Neural progenitor cell (in vitro differentiated cells): ENCODE measurements at regions not wholly inside any gene's neighbourhood (a gene's known extent, or its start where the extent isn't known, plus 50 kb on each side); places are given as distances from the start of the nearest gene placed in this dataset.
"Not testable (repeated sequence)": the region's sequence is repeated elsewhere in the genome, so short reads cannot be mapped to it uniquely, and the experiment has no call there.

ENCODE experiments used
- DNase-seq: peaks from one replicate; pipeline ENCODE4 v3.0.0-alpha.2; 2016; ENCODE audit warnings: low spot score
- H2AFZ ChIP-seq: fragments of 200-600 bp; sonication (generic); replicated peaks from 2 replicates; pipeline ENCODE4 v1.6.1; 2016; ENCODE audit warnings: antibody characterized with exemption
- H3F3A ChIP-seq: fragments of 200-600 bp; sonication (generic); 2 replicates; pipeline ENCODE4 v1.6.1; 2016; ENCODE audit warnings: antibody characterized with exemption, low read depth
- H3K27ac ChIP-seq: fragments of 200-600 bp; sonication (generic); 2 replicates; pipeline ENCODE4 v1.5.1; 2016; ENCODE audit warnings: mild to moderate bottlenecking
- H3K27me3 ChIP-seq: fragments of 200-600 bp; sonication (generic); 2 replicates; pipeline ENCODE4 v1.6.1; 2016; ENCODE audit warnings: mild to moderate bottlenecking, moderate library complexity
- H3K36me3 ChIP-seq: fragments of 200-600 bp; sonication (generic); 2 replicates; pipeline ENCODE4 v1.5.1; 2016
- H3K4me1 ChIP-seq: fragments of 200-600 bp; sonication (generic); 2 replicates; pipeline ENCODE4 v1.6.1; 2016; ENCODE audit warnings: mixed run types
- H3K4me2 ChIP-seq: fragments of 200-600 bp; sonication (generic); 2 replicates; pipeline ENCODE4 v1.6.1; 2016
- H3K4me3 ChIP-seq: fragments of 200-600 bp; sonication (generic); 2 replicates; pipeline ENCODE4 v1.5.1; 2016
- H3K79me2 ChIP-seq: fragments of 200-600 bp; sonication (generic); 2 replicates; pipeline ENCODE4 v1.6.1; 2016; ENCODE audit warnings: low read depth
- H3K9ac ChIP-seq: fragments of 200-600 bp; sonication (generic); 2 replicates; pipeline ENCODE4 v1.6.1; 2016
- H3K9me3 ChIP-seq: fragments of 200-600 bp; sonication (generic); 2 replicates; pipeline ENCODE4 v1.5.1; 2016; ENCODE audit warnings: low read depth
- H4K20me1 ChIP-seq: fragments of 200-600 bp; sonication (generic); 2 replicates; pipeline ENCODE4 v1.6.1; 2016; ENCODE audit warnings: low read depth
- H3K27ac Mint-ChIP-seq: 3 replicates; pipeline ENCODE4 v1.8.0; 2021; ENCODE audit warnings: mixed read lengths
- H3K27me3 Mint-ChIP-seq: 2 replicates; pipeline ENCODE4 v1.8.0; 2022; ENCODE audit warnings: low read depth, mild to moderate bottlenecking, inconsistent platforms, moderate library complexity, mixed read lengths; ENCODE audit not compliant: insufficient read depth
- H3K36me3 Mint-ChIP-seq: 3 replicates; pipeline ENCODE4 v1.8.0; 2021; ENCODE audit warnings: mixed read lengths
- H3K4me1 Mint-ChIP-seq: 3 replicates; pipeline ENCODE4 v1.8.0; 2021; ENCODE audit warnings: mixed read lengths
- H3K4me3 Mint-ChIP-seq: 3 replicates; pipeline ENCODE4 v1.8.0; 2021; ENCODE audit warnings: mild to moderate bottlenecking, moderate library complexity, mixed read lengths
- H3K9me3 Mint-ChIP-seq: 3 replicates; pipeline ENCODE4 v1.8.0; 2020; ENCODE audit warnings: mixed read lengths
- CTCF ChIP-seq: fragments of 200-600 bp; sonication (generic); IDR thresholded peaks from 2 replicates; pipeline ENCODE4 v1.5.1; 2017; ENCODE audit warnings: antibody characterized with exemption, mild to moderate bottlenecking
- EZH2 ChIP-seq: fragments of 200-600 bp; sonication (generic); IDR thresholded peaks from 2 replicates; pipeline ENCODE4 v1.6.1; 2017; ENCODE audit warnings: antibody characterized with exemption, mild to moderate bottlenecking, moderate library complexity
- EZH2phosphoT487 ChIP-seq: fragments of 200-600 bp; sonication (generic); IDR thresholded peaks from 2 replicates; pipeline ENCODE4 v1.6.1; 2017; ENCODE audit warnings: antibody characterized with exemption

GRCh38 chr2:221961561-221961960, 337.2 kb downstream of the PAX3 start:
- Histone ChIP-seq H3K79me2 (no peaks in the 10 kb centered on the region), H3K27me3 (no peaks in the 10 kb centered on the region), H3K9ac (no peak overlapping the region), H3K27ac (no peak overlapping the region), H3K4me2 (no peak overlapping the region), H3K9me3 (no peaks in the 10 kb centered on the region), H3K36me3 (no peaks in the 10 kb centered on the region), H3K4me3 (no peak overlapping the region), H2AFZ (no peak overlapping the region), H4K20me1 (no peaks in the 10 kb centered on the region), H3K4me1 (peaks cover 4% of the 10 kb centered on the region), H3F3A (no peaks in the 10 kb centered on the region)
- Mint-ChIP-seq H3K4me1 (peaks cover 10% of the 10 kb centered on the region), H3K27me3 (no peaks in the 10 kb centered on the region), H3K27ac (no peak overlapping the region), H3K4me3 (no peak overlapping the region), H3K9me3 (no peaks in the 10 kb centered on the region), H3K36me3 (no peaks in the 10 kb centered on the region)
- no peak for TF ChIP-seq EZH2
- TF ChIP-seq CTCF, result no peak
- TF ChIP-seq EZH2phosphoT487, result no peak
- no peak for DNase-seq

- Mint-ChIP-seq H3K4me1 (no peaks in the 10 kb centered on the region), H3K27me3 (no peaks in the 10 kb centered on the region)
- no peak for DNase-seq
Measured at GRCh38 chr2:221958224-221958623, 340.6 kb downstream of the PAX3 start.

GRCh38 chr2:221948076-221948475, 350.7 kb downstream of the PAX3 start:
- Mint-ChIP-seq H3K27me3 (peaks cover 7% of the 10 kb centered on the region), H3K27ac (no peak overlapping the region), H3K9me3 (peaks cover 8% of the 10 kb centered on the region), H3K36me3 (no peaks in the 10 kb centered on the region), H3K4me3 (no peak overlapping the region), H3K4me1 (peaks cover 4% of the 10 kb centered on the region)
- TF ChIP-seq EZH2 (no peak), EZH2phosphoT487 (no peak), CTCF (no peak)
- Histone ChIP-seq H3K4me3 (no peak overlapping the region), H3K4me1 (no peaks in the 10 kb centered on the region), H3K79me2 (no peaks in the 10 kb centered on the region), H3K27me3 (no peaks in the 10 kb centered on the region), H3F3A (no peaks in the 10 kb centered on the region), H3K9ac (no peak overlapping the region), H4K20me1 (no peaks in the 10 kb centered on the region), H3K36me3 (no peaks in the 10 kb centered on the region), H2AFZ (no peak overlapping the region), H3K9me3 (no peaks in the 10 kb centered on the region), H3K4me2 (no peak overlapping the region), H3K27ac (no peak overlapping the region)
- no peak for DNase-seq

More at GRCh38 chr2:221958224-221958623, 340.6 kb downstream of the PAX3 start:
- TF ChIP-seq EZH2 (no peak), CTCF (peak; percentile 26)
- no peak overlapping the region for H3K27ac ChIP-seq
- H3K79me2 ChIP-seq, result no peaks in the 10 kb centered on the region
- H3K4me3 ChIP-seq, result no peak overlapping the region
- H4K20me1 ChIP-seq, result no peaks in the 10 kb centered on the region
- no peaks in the 10 kb centered on the region for H3K36me3 ChIP-seq
- no peaks in the 10 kb centered on the region for H3K27me3 ChIP-seq
- no peaks in the 10 kb centered on the region for H3F3A ChIP-seq
- no peaks in the 10 kb centered on the region for H3K36me3 Mint-ChIP-seq
- no peak overlapping the region for H3K27ac Mint-ChIP-seq
- no peak overlapping the region for H3K4me3 Mint-ChIP-seq
- no peaks in the 10 kb centered on the region for H3K9me3 ChIP-seq
- H2AFZ ChIP-seq, result no peak overlapping the region
- H3K4me2 ChIP-seq, result no peak overlapping the region
- peaks cover 4% of the 10 kb centered on the region for H3K4me1 ChIP-seq
- no peak overlapping the region for H3K9ac ChIP-seq
- no peaks in the 10 kb centered on the region for H3K9me3 Mint-ChIP-seq

GRCh38 chr2:221944452-221944851, 354.3 kb downstream of the PAX3 start:
- H3K4me3 ChIP-seq, H4K20me1 ChIP-seq, H3K36me3 Mint-ChIP-seq, H3K4me2 ChIP-seq, H3K36me3 ChIP-seq, H3K27me3 ChIP-seq, H3F3A ChIP-seq, H3K27ac Mint-ChIP-seq, H2AFZ ChIP-seq, H3K9ac ChIP-seq, H3K27me3 Mint-ChIP-seq, H3K4me1 ChIP-seq, DNase-seq, H3K9me3 ChIP-seq, H3K4me1 Mint-ChIP-seq, H3K9me3 Mint-ChIP-seq, H3K79me2 ChIP-seq, H3K4me3 Mint-ChIP-seq, H3K27ac ChIP-seq: not testable (repeated sequence)
